MM.1S (cell line): ENCODE measurements at regions not wholly inside any gene's neighbourhood (a gene's known extent, or its start where the extent isn't known, plus 50 kb on each side); places are given as distances from the start of the nearest gene placed in this dataset.

Source experiments
- DNase-seq: peaks from one replicate; pipeline ENCODE4 v3.0.0-alpha.2; 2015
- H2AFZ ChIP-seq: fragments of 300-600 bp; sonication (generic); 2 replicates; pipeline ENCODE4 v1.6.0; 2016; ENCODE audit warnings: antibody characterized with exemption, low read length
- H3F3A ChIP-seq: fragments of 300-600 bp; sonication (generic); 2 replicates; pipeline ENCODE4 v1.6.1; 2016; ENCODE audit warnings: mild to moderate bottlenecking, antibody characterized with exemption, low read length, moderate library complexity, mixed read lengths; ENCODE audit not compliant: insufficient read depth
- H3K27ac ChIP-seq: fragments of 300-600 bp; sonication (generic); 2 replicates; pipeline ENCODE4 v1.5.1; 2016; ENCODE audit warnings: mild to moderate bottlenecking, low read length
- H3K27me3 ChIP-seq: fragments of 300-600 bp; sonication (generic); replicated peaks from 2 replicates; pipeline ENCODE4 v1.6.0; 2016; ENCODE audit warnings: low read length; ENCODE audit not compliant: insufficient read depth
- H3K36me3 ChIP-seq: fragments of 300-600 bp; sonication (generic); replicated peaks from 2 replicates; pipeline ENCODE4 v1.6.1; 2016; ENCODE audit warnings: mild to moderate bottlenecking, low read length, mixed read lengths; ENCODE audit not compliant: insufficient read depth
- H3K4me1 ChIP-seq: fragments of 300-600 bp; sonication (generic); 2 replicates; pipeline ENCODE4 v1.6.1; 2016; ENCODE audit warnings: low read length, mixed read lengths
- H3K4me2 ChIP-seq: fragments of 300-600 bp; sonication (generic); 2 replicates; pipeline ENCODE4 v1.6.0; 2016; ENCODE audit warnings: low read depth, low read length
- H3K4me3 ChIP-seq: fragments of 300-600 bp; sonication (generic); 2 replicates; pipeline ENCODE4 v1.5.1; 2016; ENCODE audit warnings: low read length, mixed read lengths
- H3K79me2 ChIP-seq: fragments of 300-600 bp; sonication (generic); 2 replicates; pipeline ENCODE4 v1.6.1; 2016; ENCODE audit warnings: mixed run types, low read length, mixed read lengths
- H3K9ac ChIP-seq: fragments of 300-600 bp; sonication (generic); 2 replicates; pipeline ENCODE4 v1.6.1; 2016; ENCODE audit warnings: low read length, mixed read lengths
- H3K9me2 ChIP-seq: fragments of 300-600 bp; sonication (generic); replicated peaks from 2 replicates; pipeline ENCODE4 v1.6.1; 2016; ENCODE audit warnings: mild to moderate bottlenecking, low read length, mixed read lengths; ENCODE audit not compliant: insufficient read depth
- H3K9me3 ChIP-seq: fragments of 300-600 bp; sonication (generic); replicated peaks from 2 replicates; pipeline ENCODE4 v1.6.1; 2016; ENCODE audit warnings: mild to moderate bottlenecking, low read length, mixed read lengths; ENCODE audit not compliant: insufficient read depth
- H4K20me1 ChIP-seq: fragments of 300-600 bp; sonication (generic); 2 replicates; pipeline ENCODE4 v1.6.1; 2016; ENCODE audit warnings: mild to moderate bottlenecking, low read length, moderate library complexity, mixed read lengths; ENCODE audit not compliant: insufficient read depth
- EZH2 ChIP-seq: fragments of 300-600 bp; sonication (generic); optimal IDR thresholded peaks from 2 replicates; pipeline ENCODE3; 2017; ENCODE audit warnings: low read depth, mild to moderate bottlenecking, antibody characterized with exemption, low read length, mixed read lengths
- EZH2phosphoT487 ChIP-seq: fragments of 300-600 bp; sonication (generic); IDR thresholded peaks from 2 replicates; pipeline ENCODE4 v1.6.1; 2018; ENCODE audit warnings: antibody characterized with exemption, low read length
- TF ChIP-seq, protein P1 (sequence below): fragments of 300-600 bp; sonication (generic); IDR thresholded peaks from 2 replicates; pipeline ENCODE4 v1.5.1; 2016; ENCODE audit warnings: antibody characterized with exemption, low read length, mixed read lengths

GRCh38 chr1:38166461-38166860, 119.9 kb upstream of the POU3F1 start:
- DNase-seq = no peak
- Histone ChIP-seq H3K79me2 (no peaks in the 10 kb centered on the region), H3K27me3 (no peaks in the 10 kb centered on the region), H2AFZ (no peak overlapping the region), H3K4me1 (no peaks in the 10 kb centered on the region), H3K4me3 (no peak overlapping the region), H3K9ac (no peak overlapping the region), H3K9me3 (no peaks in the 10 kb centered on the region), H3K4me2 (no peak overlapping the region), H3K36me3 (no peaks in the 10 kb centered on the region), H3F3A (no peaks in the 10 kb centered on the region), H3K27ac (no peak overlapping the region), H4K20me1 (no peaks in the 10 kb centered on the region), H3K9me2 (no peaks in the 10 kb centered on the region)
- TF ChIP-seq, protein P1, sequence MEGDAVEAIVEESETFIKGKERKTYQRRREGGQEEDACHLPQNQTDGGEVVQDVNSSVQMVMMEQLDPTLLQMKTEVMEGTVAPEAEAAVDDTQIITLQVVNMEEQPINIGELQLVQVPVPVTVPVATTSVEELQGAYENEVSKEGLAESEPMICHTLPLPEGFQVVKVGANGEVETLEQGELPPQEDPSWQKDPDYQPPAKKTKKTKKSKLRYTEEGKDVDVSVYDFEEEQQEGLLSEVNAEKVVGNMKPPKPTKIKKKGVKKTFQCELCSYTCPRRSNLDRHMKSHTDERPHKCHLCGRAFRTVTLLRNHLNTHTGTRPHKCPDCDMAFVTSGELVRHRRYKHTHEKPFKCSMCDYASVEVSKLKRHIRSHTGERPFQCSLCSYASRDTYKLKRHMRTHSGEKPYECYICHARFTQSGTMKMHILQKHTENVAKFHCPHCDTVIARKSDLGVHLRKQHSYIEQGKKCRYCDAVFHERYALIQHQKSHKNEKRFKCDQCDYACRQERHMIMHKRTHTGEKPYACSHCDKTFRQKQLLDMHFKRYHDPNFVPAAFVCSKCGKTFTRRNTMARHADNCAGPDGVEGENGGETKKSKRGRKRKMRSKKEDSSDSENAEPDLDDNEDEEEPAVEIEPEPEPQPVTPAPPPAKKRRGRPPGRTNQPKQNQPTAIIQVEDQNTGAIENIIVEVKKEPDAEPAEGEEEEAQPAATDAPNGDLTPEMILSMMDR = no peak
- TF ChIP-seq EZH2phosphoT487 = no peak
- TF ChIP-seq EZH2 = no peak

- no peaks in the 10 kb centered on the region for H3K9me3 ChIP-seq
- H3K4me2 ChIP-seq = no peak overlapping the region
- no peaks in the 10 kb centered on the region for H3K36me3 ChIP-seq
- H3K9me2 ChIP-seq = no peaks in the 10 kb centered on the region
- DNase-seq = no peak
- H4K20me1 ChIP-seq = no peaks in the 10 kb centered on the region
- no peak overlapping the region for H3K4me3 ChIP-seq
- H3K4me1 ChIP-seq = no peaks in the 10 kb centered on the region
- H3K9ac ChIP-seq = no peak overlapping the region
- no peak overlapping the region for H2AFZ ChIP-seq
- TF ChIP-seq, protein P1 = no peak
- no peak for TF ChIP-seq EZH2
- no peaks in the 10 kb centered on the region for H3K79me2 ChIP-seq
- no peak overlapping the region for H3K27ac ChIP-seq
- H3K27me3 ChIP-seq = no peaks in the 10 kb centered on the region
- no peaks in the 10 kb centered on the region for H3F3A ChIP-seq
These were observed 107.3 kb upstream of the POU3F1 start for GRCh38 chr1:38153778-38154470.

DNA sequence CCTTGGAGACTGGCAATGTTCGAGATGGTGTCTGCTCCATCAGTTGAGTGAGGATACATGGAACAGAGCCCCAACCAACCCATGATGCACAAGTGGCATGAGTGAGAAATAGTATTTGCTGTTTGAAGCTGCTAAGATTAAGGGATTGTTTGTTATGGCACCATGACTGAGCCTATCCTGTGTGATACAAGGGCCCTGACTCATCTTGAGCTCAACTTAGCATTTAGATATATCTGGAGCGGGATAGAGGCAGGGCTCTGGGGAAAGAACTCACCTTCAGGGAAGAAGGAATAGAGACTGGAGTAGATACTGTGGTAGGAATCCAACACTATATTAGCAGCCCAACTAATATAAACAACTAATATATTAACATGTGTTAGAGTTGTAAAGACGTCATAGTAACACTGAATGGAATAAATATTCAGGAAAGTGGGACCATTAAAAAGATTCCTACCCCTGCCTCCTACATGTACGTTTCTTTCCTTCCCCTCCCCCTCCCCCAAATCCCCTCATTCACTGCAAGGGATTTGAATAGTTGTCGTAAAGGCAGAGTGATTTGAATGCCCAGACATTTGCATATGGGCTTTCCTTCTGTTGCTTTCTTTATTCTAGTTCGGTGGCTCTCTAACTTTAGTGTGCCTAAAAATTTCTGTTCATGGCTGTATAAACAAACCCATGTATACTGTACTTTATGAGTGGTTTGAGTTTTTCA, 106.6 kb upstream of the POU3F1 start:
- H3K4me3 ChIP-seq = no peak overlapping the region
- H3K9me2 ChIP-seq = no peaks in the 10 kb centered on the region
- H3K9ac ChIP-seq = no peak overlapping the region
- DNase-seq = no peak
- H2AFZ ChIP-seq = no peak overlapping the region
- H3K79me2 ChIP-seq = no peaks in the 10 kb centered on the region
- no peaks in the 10 kb centered on the region for H3F3A ChIP-seq
- H3K9me3 ChIP-seq = no peaks in the 10 kb centered on the region
- no peak for TF ChIP-seq EZH2
- TF ChIP-seq, protein P1 = no peak
- no peak for TF ChIP-seq EZH2phosphoT487
- H3K4me1 ChIP-seq = no peaks in the 10 kb centered on the region
- H4K20me1 ChIP-seq = no peaks in the 10 kb centered on the region
- H3K27me3 ChIP-seq = no peaks in the 10 kb centered on the region
- H3K4me2 ChIP-seq = no peak overlapping the region
- no peak overlapping the region for H3K27ac ChIP-seq
- no peaks in the 10 kb centered on the region for H3K36me3 ChIP-seq
